ENCODE measurements at regions not wholly inside any gene's neighbourhood (a gene's known extent, or its start where the extent isn't known, plus 50 kb on each side); places are given as distances from the start of the nearest gene placed in this dataset.

- TF ChIP-seq RAD21 (IDR thresholded peaks at IDR 0.05; ENCODE audit: low read length) (no peak), POLR2A (IDR thresholded peaks at IDR 0.05; ENCODE audit: low read depth, low read length) (no peak), CHD1 (IDR thresholded peaks at IDR 0.05; ENCODE audit: low read depth, low read length) (no peak), MAZ (IDR thresholded peaks at IDR 0.05; ENCODE audit: borderline replicate concordance, low read depth, low read length) (no peak), FOS (IDR thresholded peaks at IDR 0.05; ENCODE audit: low read depth, low read length) (no peak), CTCF (conservative IDR thresholded peaks at IDR 0.05; ENCODE audit: low read depth, low read length) (no peak), BHLHE40 (IDR thresholded peaks at IDR 0.05; ENCODE audit: low read depth, low read length) (no peak)
Observed at GRCh38 chr16:65950211-65950610, 416.3 kb upstream of the CDH5 start.
